ENCODE measurements at regions not wholly inside any gene's neighbourhood (a gene's known extent, or its start where the extent isn't known, plus 50 kb on each side); places are given as distances from the start of the nearest gene placed in this dataset.
"Not testable (repeated sequence)": the region's sequence is repeated elsewhere in the genome, so short reads cannot be mapped to it uniquely, and the experiment has no call there.

GRCh38 chr12:42906801-42907200, 317.3 kb upstream of the PRICKLE1 start:
- H3K4me3 ChIP-seq (ENCODE audit: low read length); H3K27me3 ChIP-seq (ENCODE audit: control insufficient read depth, insufficient read depth, low read length); H3K27ac ChIP-seq (ENCODE audit: low read length); H3K36me3 ChIP-seq (ENCODE audit: control insufficient read depth, insufficient read depth, low read length); DNase-seq; H3K9me3 ChIP-seq (ENCODE audit: control insufficient read depth, low read depth, low read length); H3K4me1 ChIP-seq (ENCODE audit: control insufficient read depth, insufficient read depth, low read length): not testable (repeated sequence)
- 100% methylated on average over 1 of the region's 2 CpGs for WGBS (ENCODE audit: insufficient coverage, low lambda C conversion rate)

DNA sequence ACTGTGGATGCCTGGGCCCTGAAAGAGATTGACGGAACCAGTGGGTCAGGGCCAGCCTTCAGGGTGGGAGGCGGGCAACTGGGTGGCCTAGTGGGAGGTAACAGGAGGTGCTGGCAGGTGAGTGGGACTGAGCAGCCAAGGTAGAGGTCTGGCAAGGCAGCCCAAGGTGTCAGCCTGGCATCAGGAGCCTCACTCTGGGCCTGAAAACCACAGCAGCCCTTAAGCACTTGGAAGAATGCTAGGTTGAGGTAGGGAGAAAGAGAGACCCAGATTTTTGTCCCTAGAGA, 315.8 kb upstream of the PRICKLE1 start:
- Histone ChIP-seq H3K36me3 (ENCODE audit: control insufficient read depth, insufficient read depth, low read length) (no peaks in the 10 kb centered on the region), H3K27ac (ENCODE audit: low read length) (no peak overlapping the region), H3K9me3 (ENCODE audit: control insufficient read depth, low read depth, low read length) (no peaks in the 10 kb centered on the region), H3K4me3 (ENCODE audit: low read length) (no peak overlapping the region), H3K27me3 (ENCODE audit: control insufficient read depth, insufficient read depth, low read length) (no peaks in the 10 kb centered on the region), H3K4me1 (ENCODE audit: control insufficient read depth, insufficient read depth, low read length) (no peaks in the 10 kb centered on the region)
- no CpG with 5 or more reads among the region's 2 CpGs for whole genome bisulfite sequencing (ENCODE audit: insufficient coverage, low lambda C conversion rate)
- DNase-seq, result no peak

DNA sequence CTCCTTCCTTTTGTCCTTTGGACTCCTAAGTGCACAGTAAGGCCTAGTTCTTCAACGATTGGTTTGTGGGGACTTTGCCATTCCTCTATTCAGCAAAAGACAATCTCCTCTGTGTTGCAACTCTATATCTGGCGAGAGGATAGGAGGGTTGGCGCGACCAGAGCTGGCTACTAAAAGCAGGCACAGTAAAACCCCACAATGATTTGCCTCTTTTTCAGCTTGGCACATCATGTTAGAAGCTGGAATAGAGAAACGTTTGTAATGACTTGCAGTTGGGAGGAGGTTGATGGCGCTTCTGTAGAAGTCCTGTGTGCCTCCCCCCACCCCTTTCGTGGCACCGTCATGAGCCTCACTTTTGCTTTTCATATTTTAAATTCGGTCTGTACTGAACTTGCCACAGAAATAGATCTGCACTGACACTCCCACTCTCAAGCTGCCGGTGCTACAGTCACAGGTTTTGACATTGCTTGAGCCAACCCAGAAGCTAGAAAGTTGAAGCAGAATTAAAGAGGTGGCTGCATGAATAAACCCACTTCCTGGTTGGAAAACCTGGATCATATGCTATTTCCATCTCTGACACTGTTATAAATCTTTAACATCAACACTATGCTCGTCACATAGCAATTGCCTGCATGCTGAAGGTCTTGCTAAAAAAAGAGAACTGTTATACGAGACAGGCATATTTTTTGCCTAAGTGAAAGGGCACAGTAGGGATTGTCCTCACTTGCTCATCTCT, 315.3 kb upstream of the PRICKLE1 start:
- H3K4me1 ChIP-seq (ENCODE audit: control insufficient read depth, insufficient read depth, low read length), result no peaks in the 10 kb centered on the region
- H3K27me3 ChIP-seq (ENCODE audit: control insufficient read depth, insufficient read depth, low read length), result no peaks in the 10 kb centered on the region
- DNase-seq, result no peak
- WGBS (ENCODE audit: insufficient coverage, low lambda C conversion rate), result 93% methylated on average over 2 of the region's 12 CpGs
- H3K9me3 ChIP-seq (ENCODE audit: control insufficient read depth, low read depth, low read length), result no peaks in the 10 kb centered on the region
- H3K36me3 ChIP-seq (ENCODE audit: control insufficient read depth, insufficient read depth, low read length), result no peaks in the 10 kb centered on the region
- no peak overlapping the region for H3K27ac ChIP-seq (ENCODE audit: low read length)
- H3K4me3 ChIP-seq (ENCODE audit: low read length), result no peak overlapping the region

GRCh38 chr12:42903736-42904135, 314.2 kb upstream of the PRICKLE1 start:
- no peaks in the 10 kb centered on the region for H3K4me1 ChIP-seq (ENCODE audit: control insufficient read depth, insufficient read depth, low read length)
- H3K36me3 ChIP-seq (ENCODE audit: control insufficient read depth, insufficient read depth, low read length), result no peaks in the 10 kb centered on the region
- no peaks in the 10 kb centered on the region for H3K9me3 ChIP-seq (ENCODE audit: control insufficient read depth, low read depth, low read length)
- H3K27ac ChIP-seq (ENCODE audit: low read length), result no peak overlapping the region
- no peaks in the 10 kb centered on the region for H3K27me3 ChIP-seq (ENCODE audit: control insufficient read depth, insufficient read depth, low read length)
- no peak overlapping the region for H3K4me3 ChIP-seq (ENCODE audit: low read length)
- WGBS (ENCODE audit: insufficient coverage, low lambda C conversion rate), result 79% methylated on average over 2 of the region's 3 CpGs
- DNase-seq, result no peak

DNA sequence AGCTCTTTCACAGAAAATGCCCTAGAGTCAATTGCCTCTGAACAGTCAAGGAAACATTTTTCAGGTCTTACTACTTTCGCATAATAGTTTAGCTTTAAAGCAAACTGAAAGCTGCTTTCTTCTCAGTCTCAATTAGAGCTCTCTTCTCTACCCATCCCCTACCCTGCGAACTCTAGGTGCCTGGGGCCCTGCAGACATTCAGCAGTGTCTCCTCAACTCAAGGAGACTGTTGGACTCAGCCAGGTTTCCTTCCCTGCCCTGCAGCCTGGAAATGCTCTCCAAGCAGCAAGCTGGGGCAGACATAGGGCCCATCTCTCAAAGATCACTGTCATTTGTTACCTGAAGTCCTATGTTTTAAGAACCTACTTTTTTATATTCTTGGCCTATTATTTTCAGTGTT, 312.5 kb upstream of the PRICKLE1 start:
- Histone ChIP-seq H3K36me3 (ENCODE audit: control insufficient read depth, insufficient read depth, low read length) (no peaks in the 10 kb centered on the region), H3K4me3 (ENCODE audit: low read length) (no peak overlapping the region), H3K4me1 (ENCODE audit: control insufficient read depth, insufficient read depth, low read length) (no peaks in the 10 kb centered on the region), H3K27me3 (ENCODE audit: control insufficient read depth, insufficient read depth, low read length) (no peaks in the 10 kb centered on the region), H3K27ac (ENCODE audit: low read length) (no peak overlapping the region), H3K9me3 (ENCODE audit: control insufficient read depth, low read depth, low read length) (no peaks in the 10 kb centered on the region)
- no peak for DNase-seq
- no CpG with 5 or more reads among the region's 2 CpGs for WGBS (ENCODE audit: insufficient coverage, low lambda C conversion rate)

DNA sequence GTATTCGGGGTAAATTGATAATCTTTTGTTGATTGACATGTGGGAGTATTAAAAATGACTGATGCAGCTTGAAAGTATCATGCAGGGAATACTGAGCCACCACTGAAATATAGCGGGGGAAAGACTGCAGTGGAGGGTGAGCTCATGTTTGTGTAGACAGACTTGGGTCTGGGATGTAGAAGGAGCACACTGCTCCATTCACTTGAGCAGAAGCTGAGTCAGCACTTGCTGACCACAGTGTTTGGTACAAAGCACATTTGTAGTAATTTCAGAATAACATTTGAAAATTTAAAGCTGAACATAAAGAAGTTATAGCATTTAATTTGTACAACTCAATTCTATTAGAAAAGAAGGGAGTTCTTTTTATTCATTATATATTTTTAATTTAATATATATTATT, 304.3 kb upstream of the PRICKLE1 start:
- no peaks in the 10 kb centered on the region for H3K36me3 ChIP-seq (ENCODE audit: control insufficient read depth, insufficient read depth, low read length)
- DNase-seq, result no peak
- H3K4me1 ChIP-seq (ENCODE audit: control insufficient read depth, insufficient read depth, low read length), result no peaks in the 10 kb centered on the region
- H3K27ac ChIP-seq (ENCODE audit: low read length), result no peak overlapping the region
- H3K27me3 ChIP-seq (ENCODE audit: control insufficient read depth, insufficient read depth, low read length), result no peaks in the 10 kb centered on the region
- H3K9me3 ChIP-seq (ENCODE audit: control insufficient read depth, low read depth, low read length), result no peaks in the 10 kb centered on the region
- no peak overlapping the region for H3K4me3 ChIP-seq (ENCODE audit: low read length)
- WGBS (ENCODE audit: insufficient coverage, low lambda C conversion rate), result no CpG with 5 or more reads among the region's 2 CpGs

GRCh38 chr12:42892702-42893551, 303.4 kb upstream of the PRICKLE1 start:
- no peaks in the 10 kb centered on the region for H3K36me3 ChIP-seq (ENCODE audit: control insufficient read depth, insufficient read depth, low read length)
- H3K27me3 ChIP-seq (ENCODE audit: control insufficient read depth, insufficient read depth, low read length), result no peaks in the 10 kb centered on the region
- no peak for DNase-seq
- no peaks in the 10 kb centered on the region for H3K9me3 ChIP-seq (ENCODE audit: control insufficient read depth, low read depth, low read length)
- WGBS (ENCODE audit: insufficient coverage, low lambda C conversion rate), result 100% methylated on average over 1 of the region's 4 CpGs
- H3K4me1 ChIP-seq (ENCODE audit: control insufficient read depth, insufficient read depth, low read length), result no peaks in the 10 kb centered on the region
- no peak overlapping the region for H3K27ac ChIP-seq (ENCODE audit: low read length)
- no peak overlapping the region for H3K4me3 ChIP-seq (ENCODE audit: low read length)

DNA sequence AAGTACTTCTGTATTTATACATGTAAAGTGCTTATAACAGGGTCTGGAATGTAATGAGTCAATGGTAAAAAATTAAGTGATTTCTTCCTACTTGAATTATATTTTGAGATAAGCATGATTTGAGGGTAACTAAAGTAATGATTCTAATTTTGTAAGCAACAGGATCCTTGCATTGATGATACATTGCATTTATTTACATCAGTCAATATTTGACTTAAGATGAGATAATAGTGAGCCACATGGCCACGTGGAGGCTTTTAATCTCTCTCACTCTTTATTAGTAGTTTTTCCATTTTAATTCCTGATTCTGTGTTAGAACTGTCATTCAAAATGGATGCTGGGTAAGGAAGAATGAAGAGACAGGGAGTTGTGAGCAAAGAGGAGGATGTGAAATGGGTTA, 298.1 kb upstream of the PRICKLE1 start:
- DNase-seq, result no peak
- Histone ChIP-seq H3K4me3 (ENCODE audit: low read length) (no peak overlapping the region), H3K36me3 (ENCODE audit: control insufficient read depth, insufficient read depth, low read length) (no peaks in the 10 kb centered on the region), H3K27ac (ENCODE audit: low read length) (no peak overlapping the region), H3K9me3 (ENCODE audit: control insufficient read depth, low read depth, low read length) (no peaks in the 10 kb centered on the region), H3K27me3 (ENCODE audit: control insufficient read depth, insufficient read depth, low read length) (no peaks in the 10 kb centered on the region), H3K4me1 (ENCODE audit: control insufficient read depth, insufficient read depth, low read length) (no peaks in the 10 kb centered on the region)
- WGBS (ENCODE audit: insufficient coverage, low lambda C conversion rate), result no CpG with 5 or more reads among the region's 1 CpG

DNA sequence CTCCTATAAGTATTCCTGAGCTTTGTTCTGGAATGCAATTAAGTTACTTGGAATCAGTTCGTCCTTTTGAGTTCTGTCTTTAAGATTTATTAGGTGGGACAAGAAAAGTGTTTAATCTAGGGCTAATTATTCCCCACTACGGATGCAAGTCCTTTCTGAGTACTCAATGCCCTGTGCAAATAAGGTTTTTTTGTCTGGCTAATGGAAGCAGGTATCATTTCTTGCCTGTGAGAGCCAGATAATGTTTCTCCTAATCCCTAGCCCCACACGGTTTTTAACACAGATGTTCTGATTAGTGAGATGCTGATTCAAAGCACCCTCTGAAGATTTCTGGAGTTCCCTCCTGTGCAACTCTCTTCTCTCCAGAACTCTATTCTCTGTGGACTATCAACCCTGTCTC, 296.6 kb upstream of the PRICKLE1 start:
- Histone ChIP-seq H3K27me3 (ENCODE audit: control insufficient read depth, insufficient read depth, low read length) (no peaks in the 10 kb centered on the region), H3K9me3 (ENCODE audit: control insufficient read depth, low read depth, low read length) (no peaks in the 10 kb centered on the region), H3K27ac (ENCODE audit: low read length) (no peak overlapping the region), H3K36me3 (ENCODE audit: control insufficient read depth, insufficient read depth, low read length) (no peaks in the 10 kb centered on the region), H3K4me3 (ENCODE audit: low read length) (no peak overlapping the region), H3K4me1 (ENCODE audit: control insufficient read depth, insufficient read depth, low read length) (no peaks in the 10 kb centered on the region)
- no CpG with 5 or more reads among the region's 3 CpGs for WGBS (ENCODE audit: insufficient coverage, low lambda C conversion rate)
- DNase-seq, result no peak

- WGBS (ENCODE audit: insufficient coverage, low lambda C conversion rate), result no CpG with 5 or more reads among the region's 2 CpGs
- Histone ChIP-seq H3K9me3 (ENCODE audit: control insufficient read depth, low read depth, low read length) (no peaks in the 10 kb centered on the region), H3K4me1 (ENCODE audit: control insufficient read depth, insufficient read depth, low read length) (no peaks in the 10 kb centered on the region), H3K27ac (ENCODE audit: low read length) (no peak overlapping the region), H3K36me3 (ENCODE audit: control insufficient read depth, insufficient read depth, low read length) (no peaks in the 10 kb centered on the region), H3K4me3 (ENCODE audit: low read length) (no peak overlapping the region), H3K27me3 (ENCODE audit: control insufficient read depth, insufficient read depth, low read length) (no peaks in the 10 kb centered on the region)
- no peak for DNase-seq
Measured at GRCh38 chr12:42885677-42886076, 296.1 kb upstream of the PRICKLE1 start.

GRCh38 chr12:42884116-42884515, 294.6 kb upstream of the PRICKLE1 start:
- no peaks in the 10 kb centered on the region for H3K9me3 ChIP-seq (ENCODE audit: control insufficient read depth, low read depth, low read length)
- H3K4me1 ChIP-seq (ENCODE audit: control insufficient read depth, insufficient read depth, low read length), result no peaks in the 10 kb centered on the region
- H3K27me3 ChIP-seq (ENCODE audit: control insufficient read depth, insufficient read depth, low read length), result no peaks in the 10 kb centered on the region
- 100% methylated on average over 1 of the region's 4 CpGs for WGBS (ENCODE audit: insufficient coverage, low lambda C conversion rate)
- no peaks in the 10 kb centered on the region for H3K36me3 ChIP-seq (ENCODE audit: control insufficient read depth, insufficient read depth, low read length)
- H3K27ac ChIP-seq (ENCODE audit: low read length), result no peak overlapping the region
- H3K4me3 ChIP-seq (ENCODE audit: low read length), result no peak overlapping the region
- DNase-seq, result no peak

Measured in large intestine (tissue), 3 donors.